OCI-LY1 (cell line): ENCODE measurements at regions not wholly inside any gene's neighbourhood (a gene's known extent, or its start where the extent isn't known, plus 50 kb on each side); places are given as distances from the start of the nearest gene placed in this dataset.

ENCODE experiments used
- CTCF ChIP-seq: fragments of 200-600 bp; sonication (generic), shearing (Covaris generic); IDR thresholded peaks from 2 replicates; pipeline ENCODE4 v1.5.1; 2017; ENCODE audit warnings: mild to moderate bottlenecking, antibody characterized with exemption, low read length, moderate library complexity, mixed read lengths
- EZH2 ChIP-seq: fragments of 200-600 bp; sonication (generic), shearing (Covaris generic); IDR thresholded peaks from 2 replicates; pipeline ENCODE4 v1.8.0; 2017; ENCODE audit warnings: borderline replicate concordance, mixed run types, mild to moderate bottlenecking, antibody characterized with exemption, low read length, moderate library complexity, mixed read lengths

- TF ChIP-seq CTCF (no peak), EZH2 (no peak)
Measured at GRCh38 chr3:13219902-13220296, 146.7 kb upstream of the IQSEC1 start.
